AML-193 (cell line): ENCODE measurements at regions not wholly inside any gene's neighbourhood (a gene's known extent, or its start where the extent isn't known, plus 50 kb on each side); places are given as distances from the start of the nearest gene placed in this dataset.

Experiments
- DNase-seq, 2 experiments: peaks; one replicate each; lab custom pipeline; 2025; lab: John Stamatoyannopoulos, UW

- no peak for DNase-seq
These were observed 339.6 kb upstream of the TBL1XR1 start for GRCh38 chr3:177536873-177537272.

- no peak for DNase-seq
These were observed 340.3 kb upstream of the TBL1XR1 start for GRCh38 chr3:177537612-177538011.

GRCh38 chr3:177538048-177538749, 340.9 kb upstream of the TBL1XR1 start:
- DNase-seq = no peak

GRCh38 chr3:177538750-177539730, 341.8 kb upstream of the TBL1XR1 start:
- peak; percentile 65 to 69 for DNase-seq

- no peak for DNase-seq
These were observed 344.3 kb upstream of the TBL1XR1 start for GRCh38 chr3:177541541-177541940.

GRCh38 chr3:177545964-177546363, 348.7 kb upstream of the TBL1XR1 start:
- no peak for DNase-seq

- DNase-seq = no peak
These were observed 350.5 kb upstream of the TBL1XR1 start for GRCh38 chr3:177547711-177548350.

- no peak for DNase-seq
These were observed 353.4 kb upstream of the TBL1XR1 start for GRCh38 chr3:177550667-177551066.

GRCh38 chr3:177551431-177551836, 354.2 kb upstream of the TBL1XR1 start:
- DNase-seq = no peak

GRCh38 chr3:177552051-177552450, 354.8 kb upstream of the TBL1XR1 start:
- DNase-seq = no peak

- no peak for DNase-seq
These were observed 355.7 kb upstream of the TBL1XR1 start for GRCh38 chr3:177553012-177553411.

GRCh38 chr3:177553579-177553978, 356.3 kb upstream of the TBL1XR1 start:
- DNase-seq = no peak

GRCh38 chr3:177554895-177555759, 357.8 kb upstream of the TBL1XR1 start:
- no peak for DNase-seq

GRCh38 chr3:177557548-177557947, 360.3 kb upstream of the TBL1XR1 start:
- DNase-seq = no peak

GRCh38 chr3:177561365-177561764, 364.1 kb upstream of the TBL1XR1 start:
- DNase-seq = no peak

- no peak for DNase-seq
These were observed 364.6 kb upstream of the TBL1XR1 start for GRCh38 chr3:177561769-177562392.

GRCh38 chr3:177563243-177563780, 366.0 kb upstream of the TBL1XR1 start:
- no peak for DNase-seq

GRCh38 chr3:177563792-177564191, 366.5 kb upstream of the TBL1XR1 start:
- no peak for DNase-seq

GRCh38 chr3:177565981-177566380, 368.7 kb upstream of the TBL1XR1 start:
- no peak for DNase-seq

GRCh38 chr3:177567833-177568232, 370.6 kb upstream of the TBL1XR1 start:
- DNase-seq = no peak

GRCh38 chr3:177569193-177569592, 371.9 kb upstream of the TBL1XR1 start:
- no peak for DNase-seq
